Esophagus muscularis mucosa (tissue), 3 donors: ENCODE measurements at regions not wholly inside any gene's neighbourhood (a gene's known extent, or its start where the extent isn't known, plus 50 kb on each side); places are given as distances from the start of the nearest gene placed in this dataset.

Experiments used
- CTCF ChIP-seq, 3 experiments: fragments of 200-600 bp in 2 of 3; fragments of 450-650 bp in 1 of 3; sonication (generic) in 2 of 3; IDR thresholded peaks; one replicate each; pipeline ENCODE4 v1.5.1; 2017 to 2019; ENCODE audit warnings: antibody characterized with exemption in 3 of 3, mild to moderate bottlenecking in 2 of 3, moderate library complexity in 1 of 3
- POLR2A ChIP-seq: fragments of 450-650 bp; IDR thresholded peaks from one replicate; pipeline ENCODE4 v1.6.1; 2017; ENCODE audit warnings: antibody characterized with exemption, moderate library complexity, mild to moderate bottlenecking, low read depth
- POLR2AphosphoS5 ChIP-seq, 2 donors: sonication (generic); formaldehyde crosslinking; IDR thresholded peaks; one replicate each; pipeline ENCODE4 v1.6.1; 2017; ENCODE audit warnings: antibody characterized with exemption in 2 of 2

GRCh38 chr1:235009561-235010306, 118.9 kb downstream of the TOMM20 start:
- TF ChIP-seq POLR2A: no peak
- TF ChIP-seq CTCF (IDR thresholded peaks at IDR 0.05): no peak
- no peak for TF ChIP-seq POLR2AphosphoS5 (IDR thresholded peaks at IDR 0.05)
